HepG2 (cell line): ENCODE measurements at regions not wholly inside any gene's neighbourhood (a gene's known extent, or its start where the extent isn't known, plus 50 kb on each side); places are given as distances from the start of the nearest gene placed in this dataset.

ENCODE experiments used
- ATAD3A ChIP-seq: sonication (generic); formaldehyde crosslinking; IDR thresholded peaks from 2 replicates; pipeline ENCODE4 v1.4.0; 2020; ENCODE audit warnings: missing genetic modification reagents
- FOXO1 ChIP-seq: sonication (generic); formaldehyde crosslinking; IDR thresholded peaks from 2 replicates; pipeline ENCODE4 v1.4.0; 2020; ENCODE audit warnings: missing genetic modification reagents
- FOXP4 ChIP-seq: sonication (generic); formaldehyde crosslinking; IDR thresholded peaks from 2 replicates; pipeline ENCODE4 v1.4.0; 2020; ENCODE audit warnings: missing genetic modification reagents
- KIAA2018 ChIP-seq: sonication (generic); formaldehyde crosslinking; IDR thresholded peaks from 2 replicates; pipeline ENCODE4 v1.5.0; 2020; ENCODE audit warnings: mild to moderate bottlenecking, missing genetic modification reagents, borderline replicate concordance
- MAZ ChIP-seq, 2 experiments: sonication (generic) in 1 of 2; formaldehyde crosslinking in 1 of 2; IDR thresholded peaks; 2 replicates each; pipeline versions ENCODE4 v1.5.0 to v1.6.1; 2012 to 2020; ENCODE audit warnings: low read depth in 2 of 2, mild to moderate bottlenecking in 2 of 2, borderline replicate concordance in 1 of 2, improper control_type of control experiment in 1 of 2, low read length in 1 of 2, missing genetic modification reagents in 1 of 2, moderate library complexity in 1 of 2
- MIER3 ChIP-seq: IDR thresholded peaks from 2 replicates; pipeline ENCODE4 v1.6.1; 2016; ENCODE audit warnings: missing compliant biosample characterization, borderline replicate concordance
- NCOR1 ChIP-seq: fragments of 200-600 bp; sonication (generic); IDR thresholded peaks from 2 replicates; pipeline ENCODE4 v1.7.0; 2017; ENCODE audit warnings: antibody characterized with exemption, low read length, borderline replicate concordance
- RBFOX2 ChIP-seq: fragments of 200-400 bp; formaldehyde crosslinking; IDR thresholded peaks from 2 replicates; pipeline ENCODE4 v1.6.1; 2017; ENCODE audit warnings: low read depth, mild to moderate bottlenecking, low read length
- SNAPC4 ChIP-seq: sonication (generic); formaldehyde crosslinking; IDR thresholded peaks from 2 replicates; pipeline ENCODE4 v1.4.0; 2020; ENCODE audit warnings: mild to moderate bottlenecking, missing genetic modification reagents
- SNRNP70 ChIP-seq: fragments of 200-400 bp; formaldehyde crosslinking; IDR thresholded peaks from 2 replicates; pipeline ENCODE4 v1.6.1; 2017; ENCODE audit warnings: mild to moderate bottlenecking, low read depth, low read length, moderate library complexity
- ZNF703 ChIP-seq: sonication (generic); formaldehyde crosslinking; IDR thresholded peaks from 2 replicates; pipeline ENCODE4 v1.5.1; 2020; ENCODE audit warnings: missing genetic modification reagents, mild to moderate bottlenecking, moderate library complexity, borderline replicate concordance
- ZNF761 ChIP-seq: sonication (generic); formaldehyde crosslinking; conservative IDR thresholded peaks from 2 replicates; pipeline ENCODE4 v1.4.0; 2020; ENCODE audit warnings: mild to moderate bottlenecking, missing genetic modification reagents
- ZNF768 ChIP-seq: sonication (generic); formaldehyde crosslinking; IDR thresholded peaks from 2 replicates; pipeline ENCODE4 v1.4.0; 2020; ENCODE audit warnings: missing genetic modification reagents
- ZNF792 ChIP-seq: IDR thresholded peaks from 2 replicates; pipeline ENCODE4 v1.6.1; 2016

GRCh38 chr16:79897453-79898146 is 297.1 kb upstream of the MAF start (continued):
- TF ChIP-seq KIAA2018 (no peak), SNAPC4 (CRISPR knock-in tag) (no peak), RBFOX2 (no peak), SNRNP70 (no peak), ZNF768 (CRISPR knock-in tag) (peak; percentile 31; the same call in 1 of the 2 replicates), ZNF703 (CRISPR knock-in tag) (no peak), FOXP4 (CRISPR knock-in tag) (peak; percentile 88), ZNF792 (CRISPR knock-in tag) (peak; percentile 95), FOXO1 (CRISPR knock-in tag) (peak; percentile 96), ATAD3A (CRISPR knock-in tag) (no peak), ZNF761 (CRISPR knock-in tag) (0 out of 2 replicates have a peak, but pooled peaks have one; percentile 49), MIER3 (CRISPR knock-in tag) (peak; percentile 95; the same call in 1 of the 2 replicates), MAZ (IDR thresholded peaks at IDR 0.05; ENCODE audit: borderline replicate concordance, low read depth, low read length) (no peak), MAZ (CRISPR knock-in tag; IDR thresholded peaks at IDR 0.05; ENCODE audit: low read depth) (no peak), NCOR1 (peak; percentile 97)
